ENCODE measurements at regions not wholly inside any gene's neighbourhood (a gene's known extent, or its start where the extent isn't known, plus 50 kb on each side); places are given as distances from the start of the nearest gene placed in this dataset.

GRCh38 chr17:55661963-55662834 is 60.5 kb downstream of the TMEM100 start:
- no peak for TF ChIP-seq CTCF (IDR thresholded peaks at IDR 0.05)
- TF ChIP-seq EZH2 (IDR thresholded peaks at IDR 0.05; ENCODE audit: borderline replicate concordance, insufficient read depth, low read depth, low read length, poor library complexity, severe bottlenecking): no peak
- Histone ChIP-seq H3K36me3 (replicated peaks in 1 of 2; ENCODE audit: control extremely low read depth in 1 of 2, control insufficient read depth in 1 of 2, extremely low read depth in 1 of 2, insufficient read depth in 2 of 2, low read length in 1 of 2) (no peaks in the 10 kb centered on the region), H3K27ac (ENCODE audit: low read length in 2 of 2) (no peak overlapping the region), H3K4me3 (ENCODE audit: control extremely low read depth in 1 of 5, extremely low read depth in 1 of 5, insufficient read depth in 1 of 5, low read depth in 2 of 5, low read length in 4 of 5) (no peak overlapping the region), H2AFZ (ENCODE audit: insufficient read depth, low read depth, low read length, poor library complexity, severe bottlenecking) (no peak overlapping the region), H3K27me3 (replicated peaks in 1 of 4; ENCODE audit: control extremely low read depth in 1 of 4, control insufficient read depth in 3 of 4, insufficient read depth in 4 of 4, low read length in 3 of 4) (no peaks in the 10 kb centered on the region), H3K4me1 (ENCODE audit: control insufficient read depth in 2 of 2, insufficient read depth in 2 of 2, low read length in 2 of 2) (peaks cover 17 to 37% of the 10 kb centered on the region in 2 donors), H3K79me2 (ENCODE audit: control insufficient read depth, insufficient read depth, low read length) (no peaks in the 10 kb centered on the region), H4K20me1 (ENCODE audit: control insufficient read depth, insufficient read depth, low read length, poor library complexity, severe bottlenecking) (no peaks in the 10 kb centered on the region), H3K4me2 (replicated peaks; ENCODE audit: low read depth, low read length, poor library complexity, severe bottlenecking) (no peak overlapping the region), H3K9ac (ENCODE audit: low read length) (no peak overlapping the region), H3K9me3 (ENCODE audit: control extremely low read depth in 1 of 3, control insufficient read depth in 2 of 3, insufficient read depth in 1 of 3, low read length in 2 of 3) (no peaks in the 10 kb centered on the region)
- intact Hi-C loops (cut with micrococcal nuclease): no loop called here
- ChIA-PET CTCF (interaction anchor here (1.0 kb wide), 1 partner anchor 21 kb away, joined by 3 read pairs; no protein-coding TSS in a partner anchor), POLR2A (no interaction called here)
- H3K4me3 Mint-ChIP-seq: no peak overlapping the region
- H3K9me3 Mint-ChIP-seq (ENCODE audit: insufficient read depth): no peaks in the 10 kb centered on the region
- H3K27ac Mint-ChIP-seq: no peak overlapping the region
- peaks cover 50% of the 10 kb centered on the region for H3K4me1 Mint-ChIP-seq
- ATAC-seq (ENCODE audit: low read depth) (no peak), DNase-seq (no peak)
- whole genome bisulfite sequencing (ENCODE audit: insufficient coverage): 85% methylated on average over 2 of the region's 10 CpGs
- H3K27me3 Mint-ChIP-seq: peaks cover 6% of the 10 kb centered on the region

- H3K79me2 ChIP-seq (ENCODE audit: control insufficient read depth, insufficient read depth, low read length): no peaks in the 10 kb centered on the region
- no peak for ATAC-seq (ENCODE audit: low read depth)
- no peak overlapping the region for H3K27ac ChIP-seq (ENCODE audit: low read length in 2 of 2)
- H3K9ac ChIP-seq (ENCODE audit: low read length): no peak overlapping the region
- H3K9me3 ChIP-seq (ENCODE audit: control extremely low read depth in 1 of 3, control insufficient read depth in 2 of 3, insufficient read depth in 1 of 3, low read length in 2 of 3): no peaks in the 10 kb centered on the region
- no peaks in the 10 kb centered on the region for H4K20me1 ChIP-seq (ENCODE audit: control insufficient read depth, insufficient read depth, low read length, poor library complexity, severe bottlenecking)
- Mint-ChIP-seq H3K4me1 (peaks cover 50% of the 10 kb centered on the region), H3K9me3 (ENCODE audit: insufficient read depth) (no peaks in the 10 kb centered on the region), H3K4me3 (no peak overlapping the region), H3K27me3 (peaks cover 9% of the 10 kb centered on the region), H3K27ac (no peak overlapping the region)
- TF ChIP-seq CTCF (IDR thresholded peaks at IDR 0.05) (no peak), EZH2 (IDR thresholded peaks at IDR 0.05; ENCODE audit: borderline replicate concordance, insufficient read depth, low read depth, low read length, poor library complexity, severe bottlenecking) (no peak)
- peaks cover 17 to 37% of the 10 kb centered on the region in 2 donors for H3K4me1 ChIP-seq (ENCODE audit: control insufficient read depth in 2 of 2, insufficient read depth in 2 of 2, low read length in 2 of 2)
- DNase-seq: no peak
- WGBS (ENCODE audit: insufficient coverage): 75% methylated on average over 1 of the region's 2 CpGs
- H3K27me3 ChIP-seq (replicated peaks in 1 of 4; ENCODE audit: control extremely low read depth in 1 of 4, control insufficient read depth in 3 of 4, insufficient read depth in 4 of 4, low read length in 3 of 4): no peaks in the 10 kb centered on the region
- H2AFZ ChIP-seq (ENCODE audit: insufficient read depth, low read depth, low read length, poor library complexity, severe bottlenecking): no peak overlapping the region
- ChIA-PET CTCF (interaction anchor here (1.0 kb wide), 1 partner anchor 20 kb away, joined by 3 read pairs; no protein-coding TSS in a partner anchor), POLR2A (no interaction called here)
- H3K4me3 ChIP-seq (ENCODE audit: control extremely low read depth in 1 of 5, extremely low read depth in 1 of 5, insufficient read depth in 1 of 5, low read depth in 2 of 5, low read length in 4 of 5): no peak overlapping the region
- H3K36me3 ChIP-seq (replicated peaks in 1 of 2; ENCODE audit: control extremely low read depth in 1 of 2, control insufficient read depth in 1 of 2, extremely low read depth in 1 of 2, insufficient read depth in 2 of 2, low read length in 1 of 2): no peaks in the 10 kb centered on the region
- intact Hi-C loops (cut with micrococcal nuclease): no loop called here
- H3K4me2 ChIP-seq (replicated peaks; ENCODE audit: low read depth, low read length, poor library complexity, severe bottlenecking): no peak overlapping the region
These were observed 61.4 kb downstream of the TMEM100 start for GRCh38 chr17:55661256-55661758.
